H1 (cell line): ENCODE measurements at regions not wholly inside any gene's neighbourhood (a gene's known extent, or its start where the extent isn't known, plus 50 kb on each side); places are given as distances from the start of the nearest gene placed in this dataset.

Experiments used
- CHD1 ChIP-seq: IDR thresholded peaks from 2 replicates; pipeline ENCODE4 v1.6.1; 2012; ENCODE audit warnings: low read depth, low read length, improper control_type of control experiment
- CTBP2 ChIP-seq: IDR thresholded peaks from 2 replicates; pipeline ENCODE4 v1.7.0; 2011; ENCODE audit warnings: borderline replicate concordance, mild to moderate bottlenecking, moderate library complexity, mixed read lengths, low read length; ENCODE audit not compliant: insufficient read depth, insufficient read length
- SIN3A ChIP-seq, 2 experiments: IDR thresholded peaks in 1 of 2; conservative IDR thresholded peaks in 1 of 2; 2 replicates each; pipeline ENCODE4 v1.6.1; 2011 to 2012; ENCODE audit warnings: low read length in 2 of 2, improper control_type of control experiment in 1 of 2, low read depth in 1 of 2, mild to moderate bottlenecking in 1 of 2
- SIX5 ChIP-seq: IDR thresholded peaks from 2 replicates; pipeline ENCODE4 v1.6.1; 2011; ENCODE audit warnings: mild to moderate bottlenecking, low read depth, low read length
- USF2 ChIP-seq: IDR thresholded peaks from 2 replicates; pipeline ENCODE4 v1.6.1; 2011; ENCODE audit warnings: low read length, improper control_type of control experiment

DNA sequence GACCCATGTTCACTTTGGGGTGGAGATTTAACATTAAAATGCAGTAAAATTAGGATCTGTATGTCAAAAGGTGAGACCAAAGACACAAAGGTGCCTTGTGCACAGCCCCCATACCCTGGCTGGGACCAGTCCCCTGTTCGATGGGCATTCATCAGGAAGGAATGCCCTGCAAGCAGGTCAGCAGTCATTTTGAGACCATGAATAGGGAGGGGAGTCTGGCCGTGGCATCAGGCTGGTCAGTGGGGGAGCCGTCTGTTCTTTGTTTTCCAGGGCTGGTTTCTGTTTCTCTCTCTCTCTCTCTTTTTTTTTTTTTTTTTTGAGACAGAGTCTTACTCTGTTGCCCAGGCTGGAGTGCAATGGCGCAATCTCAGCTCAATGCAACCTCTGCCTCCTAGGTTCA, 68.9 kb upstream of the GOLM1 start (continued):
- TF ChIP-seq USF2 (no peak), SIX5 (no peak), CHD1 (no peak), SIN3A (conservative IDR thresholded peaks at IDR 0.05 in 1 of 2, IDR thresholded peaks at IDR 0.05 in 1 of 2; ENCODE audit: low read depth in 1 of 2, low read length in 2 of 2) (no peak), CTBP2 (no peak)
